GM18873 (cell line): ENCODE measurements at regions not wholly inside any gene's neighbourhood (a gene's known extent, or its start where the extent isn't known, plus 50 kb on each side); places are given as distances from the start of the nearest gene placed in this dataset.

Experiments used
- ATAC-seq: cut with Tn5 transposase; IDR thresholded peaks from one replicate; pipeline ENCODE4 v1.9.1; 2021; ENCODE audit warnings: mild to moderate bottlenecking, moderate library complexity, moderate number of reproducible peaks; ENCODE audit not compliant: unreplicated experiment, low FRiP score

DNA sequence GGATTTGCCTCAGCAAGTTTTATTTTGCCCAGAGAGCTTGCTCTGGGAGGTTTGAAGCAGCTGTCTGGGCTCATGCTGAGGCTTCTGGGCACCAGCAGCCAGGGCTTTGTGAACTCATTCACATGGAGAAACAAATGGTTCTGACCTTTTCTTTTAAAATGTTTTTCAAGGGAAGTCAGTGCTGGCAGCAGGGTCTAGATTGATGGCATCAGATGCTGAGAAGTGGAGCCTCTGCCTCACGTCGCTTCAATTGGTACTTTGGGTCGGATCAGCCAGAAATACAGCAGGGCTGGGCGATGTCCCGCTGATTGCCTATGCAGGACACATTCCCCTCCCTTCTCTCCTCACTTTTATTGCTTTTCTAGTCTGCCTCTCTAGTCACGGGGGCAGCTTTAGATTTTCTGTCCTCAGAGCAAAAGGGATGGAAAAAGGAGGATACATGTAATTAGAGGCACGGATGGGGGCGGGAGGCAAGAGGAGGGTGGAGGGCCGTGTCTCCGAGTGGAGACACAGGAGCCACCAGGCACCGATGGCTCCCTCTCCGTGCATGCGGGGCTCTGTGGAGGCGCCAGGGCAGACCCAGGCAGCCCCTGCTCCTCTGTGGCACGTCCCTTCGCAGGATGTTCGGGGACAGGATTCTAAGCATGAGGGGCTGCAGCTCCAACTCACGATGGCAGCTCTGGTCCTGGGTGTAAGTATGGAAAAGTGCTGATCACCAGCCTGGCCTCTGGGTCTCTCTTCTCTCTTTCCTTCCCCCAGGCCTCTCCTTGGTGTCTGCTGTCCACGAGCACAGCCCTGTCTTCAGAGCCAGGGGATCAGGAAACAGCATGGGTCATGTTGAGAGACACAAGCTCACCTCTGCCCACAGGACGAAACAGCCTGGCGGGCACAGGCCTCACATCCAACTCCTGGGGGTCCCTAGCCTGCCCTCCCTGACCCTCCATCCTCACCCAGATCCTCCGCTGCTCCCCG, 116.1 kb downstream of the FAM43A start:
- ATAC-seq: no peak

DNA sequence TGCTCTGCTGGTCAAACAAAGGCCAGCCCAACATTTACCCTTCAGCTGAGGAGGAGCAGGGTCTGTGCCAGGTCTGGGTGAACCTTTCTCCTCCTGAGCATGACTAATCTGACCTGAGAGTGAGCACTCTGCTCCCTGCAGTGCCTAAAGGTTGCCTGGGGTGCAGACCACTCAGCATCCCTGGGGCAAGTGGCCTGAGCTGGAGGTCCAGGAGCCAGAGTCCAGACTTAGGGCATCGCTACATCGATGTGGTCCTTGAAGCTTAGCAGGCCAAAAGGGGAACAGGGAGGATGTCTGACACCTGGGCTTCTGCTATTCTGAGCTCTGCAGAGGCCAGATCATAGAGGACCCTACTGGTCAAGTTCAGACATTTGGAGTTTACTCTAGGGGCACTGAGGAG, 119.1 kb downstream of the FAM43A start:
- ATAC-seq: no peak

DNA sequence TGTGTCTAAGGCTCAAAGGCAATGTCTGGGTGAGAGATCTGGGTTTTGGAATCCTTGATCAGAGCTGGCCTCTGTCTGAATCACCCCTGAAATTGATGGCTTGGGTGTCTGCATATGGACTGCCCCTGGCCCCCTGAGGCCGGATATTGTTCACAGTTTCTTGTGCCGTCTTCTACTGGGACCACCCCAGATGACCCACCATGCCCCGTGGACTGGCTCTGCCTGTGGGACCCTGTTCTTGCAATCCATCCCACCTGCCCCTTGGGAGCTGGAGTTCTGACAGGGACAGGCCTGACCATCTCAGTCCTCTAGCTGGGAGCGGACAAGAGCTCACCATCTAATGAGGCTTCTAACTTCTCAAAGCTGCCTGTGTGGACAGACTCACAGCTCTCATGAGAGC, 119.9 kb downstream of the FAM43A start:
- no peak for ATAC-seq

DNA sequence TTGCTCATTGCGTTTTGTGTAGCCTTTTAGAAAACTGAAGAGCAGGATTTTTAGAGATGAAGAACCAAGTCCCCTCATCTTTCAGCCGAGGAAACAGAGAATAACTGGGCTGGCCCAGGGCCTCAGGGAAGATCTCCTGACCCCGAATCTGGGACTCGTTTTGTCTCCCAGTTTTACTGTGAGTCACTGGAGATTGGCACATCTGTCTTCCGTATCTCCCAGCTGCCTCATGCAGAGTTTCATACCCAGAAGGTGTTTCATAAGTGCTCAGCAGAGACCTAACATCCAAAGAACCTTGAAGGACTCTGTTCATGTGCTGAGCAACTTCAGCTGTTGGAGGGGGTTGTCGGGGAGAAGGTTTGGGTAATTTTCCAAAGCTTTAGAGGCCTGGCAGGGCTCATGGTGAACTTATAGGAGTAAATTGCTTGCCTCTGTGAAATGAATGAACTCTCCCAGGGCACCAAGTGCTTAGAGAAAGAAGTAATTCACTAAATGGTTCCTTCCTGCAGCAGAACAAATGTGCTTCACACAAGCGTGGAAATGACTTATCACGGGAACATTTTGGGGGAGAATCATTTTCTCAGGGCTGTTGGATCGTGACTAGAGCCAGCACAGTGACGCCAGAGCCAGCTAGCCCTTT, 121.4 kb downstream of the FAM43A start:
- no peak for ATAC-seq

DNA sequence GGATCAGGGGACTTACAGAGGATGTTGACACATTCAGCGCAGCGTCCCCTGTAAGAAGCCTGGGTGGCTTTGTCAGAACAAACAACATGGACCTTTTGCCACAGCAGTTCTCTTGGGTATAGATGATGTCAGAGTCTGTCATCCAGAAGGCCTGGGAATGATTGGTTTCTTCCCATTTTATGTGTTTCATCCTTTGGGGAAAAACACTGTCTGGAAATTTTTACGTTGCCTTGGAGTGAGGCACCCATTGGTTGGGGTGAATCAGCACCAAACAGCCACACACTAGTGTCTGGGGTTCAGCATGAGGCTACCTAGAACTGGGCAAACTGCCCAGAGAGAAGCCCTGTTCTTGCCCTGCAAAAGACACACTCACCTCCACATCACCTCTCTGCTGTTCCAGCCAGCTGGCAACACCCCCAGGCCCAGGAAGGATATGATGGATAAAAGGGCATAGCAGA, 123.0 kb downstream of the FAM43A start:
- no peak for ATAC-seq

DNA sequence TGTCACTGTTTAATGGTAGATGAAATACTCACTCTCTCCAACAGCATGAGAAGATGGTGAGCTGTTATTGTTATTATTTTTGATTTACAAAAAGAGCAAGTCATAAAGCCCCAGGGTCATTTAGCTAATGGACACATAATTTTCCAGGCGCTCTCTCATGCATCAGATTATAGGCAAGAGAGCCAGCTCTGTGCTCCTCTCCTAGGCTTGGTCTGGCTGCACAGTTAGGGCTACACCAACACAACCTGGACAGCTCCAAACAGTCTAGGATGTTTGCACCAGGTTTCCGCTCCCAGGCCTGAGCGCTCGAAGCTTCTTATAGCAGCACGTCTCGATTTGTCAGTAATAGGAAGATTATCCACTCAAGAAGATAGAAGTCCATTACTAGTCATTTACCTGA, 123.7 kb downstream of the FAM43A start:
- ATAC-seq: no peak

DNA sequence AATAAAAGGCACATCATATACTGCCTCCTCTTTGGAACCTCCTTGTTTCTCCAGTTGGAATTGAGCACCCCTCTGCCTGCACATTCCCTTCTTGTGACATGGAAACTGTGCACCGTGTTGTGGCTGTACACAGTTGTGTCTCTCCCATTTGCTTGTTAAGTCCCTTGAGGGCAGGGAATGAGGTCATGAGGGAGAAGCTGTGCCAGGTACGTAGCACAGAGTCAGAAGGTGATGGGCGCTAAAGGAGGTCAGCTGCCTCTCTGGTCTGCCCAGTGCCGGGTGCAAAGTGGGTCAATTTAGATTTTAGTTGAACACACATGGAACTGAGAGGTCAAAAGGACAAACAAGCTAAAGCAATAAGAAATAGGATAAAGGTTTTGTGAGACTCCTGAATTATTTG, 124.4 kb downstream of the FAM43A start:
- ATAC-seq: no peak

DNA sequence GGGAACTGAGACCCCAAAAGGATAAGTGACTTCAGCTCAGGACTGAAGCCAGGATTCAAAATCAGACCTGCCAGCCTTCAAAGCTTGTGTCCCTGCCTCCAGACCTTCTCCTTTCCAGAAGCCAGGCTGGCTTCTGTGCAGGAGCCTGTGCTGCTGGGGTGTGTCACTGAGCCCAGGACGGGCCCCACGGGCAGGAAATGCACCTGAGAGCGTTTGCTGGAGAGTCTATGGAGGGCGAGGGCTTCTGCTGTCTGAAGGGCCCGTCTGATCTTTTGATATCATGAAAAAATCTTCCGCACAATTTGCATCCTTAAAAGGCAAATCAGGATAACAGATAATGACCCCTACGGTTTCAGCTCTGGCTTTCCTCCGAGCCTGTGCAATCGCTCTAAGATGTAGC, 125.4 kb downstream of the FAM43A start:
- no peak for ATAC-seq

DNA sequence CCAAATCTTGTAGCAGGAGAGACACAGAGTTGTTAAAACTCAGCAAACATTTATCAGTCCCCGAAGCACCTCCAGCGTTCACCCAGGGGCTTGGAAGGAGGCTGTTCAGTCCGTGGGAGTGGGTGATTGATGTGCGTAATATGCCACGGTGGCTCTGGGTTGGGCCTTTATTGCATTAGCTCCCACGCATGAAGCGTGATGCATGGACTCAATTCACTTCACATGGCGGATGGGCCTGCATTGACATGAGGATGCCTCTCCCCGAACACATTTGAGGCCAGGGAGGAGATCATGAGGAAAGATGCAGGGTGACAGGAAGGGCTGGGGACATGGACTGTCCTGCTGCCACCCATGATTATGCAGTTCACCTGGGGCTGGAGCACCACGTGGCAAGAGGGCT, 126.5 kb downstream of the FAM43A start:
- no peak for ATAC-seq

DNA sequence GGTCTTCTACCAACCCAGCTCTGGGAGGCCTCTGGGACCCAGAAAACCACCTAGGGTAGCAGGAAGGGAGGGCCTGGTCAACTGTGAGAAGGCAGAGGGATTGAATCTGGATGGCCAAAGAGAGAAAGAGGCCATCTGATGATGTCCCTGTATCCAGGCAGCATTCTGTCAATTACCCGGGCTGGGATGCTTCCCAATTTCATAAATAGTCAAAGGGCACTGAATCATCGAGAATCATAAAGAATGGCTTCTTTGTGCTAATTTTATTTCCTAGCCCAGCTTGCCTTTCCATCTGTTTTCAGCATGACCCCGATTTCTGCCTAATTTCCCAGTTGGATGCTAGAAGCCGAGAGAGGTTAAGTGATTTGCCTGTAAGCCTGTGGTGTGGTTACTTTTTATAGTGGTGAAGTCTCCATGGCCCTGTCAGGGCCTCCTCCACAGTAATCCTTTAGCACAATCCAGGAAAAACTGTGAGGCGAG, 129.2 kb downstream of the FAM43A start:
- no peak for ATAC-seq

DNA sequence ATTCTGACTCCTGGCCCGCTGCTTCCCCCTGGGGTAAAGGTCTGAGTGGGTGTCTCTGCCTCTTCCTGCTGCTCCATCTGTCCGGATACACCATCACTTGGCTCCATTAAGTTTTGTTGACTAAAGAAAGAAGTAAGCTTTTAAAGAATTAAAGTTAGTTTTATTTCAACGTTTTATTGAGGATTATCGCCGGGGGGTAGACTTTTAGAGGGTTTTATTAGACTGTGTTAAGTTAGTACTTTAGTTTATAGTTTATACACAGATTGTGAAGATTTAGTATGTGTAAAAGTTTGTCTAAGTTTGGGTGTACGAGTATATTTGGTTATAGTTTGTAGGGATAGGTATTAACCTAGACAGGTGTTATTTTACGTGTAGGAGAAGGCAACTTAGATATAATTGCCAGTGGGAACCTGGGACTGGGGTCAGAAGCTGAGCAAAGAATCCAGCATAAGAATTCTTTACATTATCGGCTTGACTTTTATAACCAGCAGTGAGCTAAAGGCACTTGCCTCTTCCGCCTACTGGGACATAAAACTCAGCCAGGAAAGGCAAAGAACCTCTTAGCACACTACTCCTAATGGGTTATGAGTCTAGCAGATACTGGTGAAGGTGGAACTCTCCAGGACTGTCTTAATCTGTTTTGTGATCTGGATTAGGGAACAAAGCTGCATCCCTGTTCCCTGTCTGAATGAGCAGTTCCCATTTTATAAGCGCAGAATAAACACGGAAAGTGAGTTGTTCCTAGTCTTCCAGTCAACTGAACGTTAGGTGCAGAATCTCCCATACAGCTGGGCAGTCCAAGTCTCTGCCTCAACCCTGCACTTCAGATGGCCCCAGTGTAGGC, 131.3 kb downstream of the FAM43A start:
- no peak for ATAC-seq

DNA sequence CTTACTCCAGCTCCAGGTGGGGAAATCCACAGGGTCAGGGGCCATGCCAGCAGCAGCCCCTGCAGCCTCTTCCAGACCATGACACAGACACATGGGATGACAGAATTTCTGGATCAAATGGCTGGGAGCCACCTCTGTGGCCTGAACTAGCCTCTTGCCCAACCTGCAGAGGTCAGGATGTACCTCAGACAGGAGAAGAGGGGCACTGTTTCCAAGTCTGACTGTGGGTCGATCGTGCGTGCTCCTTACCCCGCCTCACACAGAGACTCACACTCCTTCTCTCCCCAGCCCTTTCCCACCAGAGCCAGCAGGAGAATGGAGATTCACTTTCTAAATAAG, 131.9 kb downstream of the FAM43A start:
- ATAC-seq: no peak

DNA sequence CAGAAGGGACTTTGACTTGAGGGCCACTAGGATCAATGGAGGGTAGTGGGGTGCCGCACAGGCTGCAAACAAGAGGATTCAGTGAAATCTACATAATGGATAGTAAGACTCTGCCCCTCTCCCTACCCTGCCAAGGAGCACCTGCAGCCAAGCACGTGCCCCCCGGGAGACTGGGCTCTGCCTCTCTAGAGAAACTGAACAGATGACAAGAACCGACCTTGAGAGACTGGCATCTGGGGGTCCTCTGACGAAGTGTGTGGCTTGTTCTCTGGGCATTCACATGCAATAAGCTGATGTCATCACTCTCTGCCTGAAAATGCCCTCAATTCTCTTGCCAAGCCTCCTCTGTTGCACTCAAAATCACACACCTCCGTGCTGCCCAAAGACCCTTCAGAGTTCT, 132.3 kb downstream of the FAM43A start:
- ATAC-seq: no peak

DNA sequence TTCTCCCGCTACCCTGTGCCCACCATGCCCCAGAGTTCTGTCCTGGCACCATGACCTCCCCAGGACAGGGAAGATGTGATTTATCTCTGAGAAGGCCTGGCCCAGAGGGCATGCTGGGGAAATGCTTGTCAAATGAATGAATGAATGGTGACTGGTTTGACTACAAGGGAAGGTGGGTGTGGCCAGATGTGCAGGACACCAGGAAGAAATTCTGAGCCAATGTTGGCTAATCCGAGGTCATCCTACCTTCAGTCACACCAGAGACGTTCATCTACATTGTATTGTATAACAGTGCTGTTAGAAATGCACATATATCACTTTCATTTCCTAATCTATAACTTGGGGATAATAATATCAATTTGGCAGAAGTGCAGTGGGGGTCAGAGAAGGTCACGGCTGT, 138.4 kb downstream of the FAM43A start:
- ATAC-seq: no peak

DNA sequence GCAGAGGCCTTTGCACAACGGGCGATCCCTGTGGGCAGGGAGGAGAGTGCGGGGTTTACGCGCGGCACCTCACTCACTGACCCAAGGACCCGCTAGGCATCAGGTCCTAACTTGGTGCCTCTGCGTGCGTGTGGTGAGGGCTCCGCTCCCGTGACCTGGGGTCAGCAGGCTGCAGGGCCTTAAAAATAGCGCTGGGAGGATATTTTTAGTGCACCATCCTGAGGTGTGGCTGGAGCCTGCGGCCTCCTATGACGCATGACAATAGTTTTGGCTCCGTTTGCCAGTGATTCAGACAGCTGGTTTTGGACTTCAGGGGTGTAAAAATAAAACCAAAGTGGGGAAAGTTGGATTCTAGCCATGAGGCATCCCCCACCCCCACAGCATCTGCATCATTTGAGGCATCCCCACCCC, 139.0 kb downstream of the FAM43A start:
- ATAC-seq: no peak

DNA sequence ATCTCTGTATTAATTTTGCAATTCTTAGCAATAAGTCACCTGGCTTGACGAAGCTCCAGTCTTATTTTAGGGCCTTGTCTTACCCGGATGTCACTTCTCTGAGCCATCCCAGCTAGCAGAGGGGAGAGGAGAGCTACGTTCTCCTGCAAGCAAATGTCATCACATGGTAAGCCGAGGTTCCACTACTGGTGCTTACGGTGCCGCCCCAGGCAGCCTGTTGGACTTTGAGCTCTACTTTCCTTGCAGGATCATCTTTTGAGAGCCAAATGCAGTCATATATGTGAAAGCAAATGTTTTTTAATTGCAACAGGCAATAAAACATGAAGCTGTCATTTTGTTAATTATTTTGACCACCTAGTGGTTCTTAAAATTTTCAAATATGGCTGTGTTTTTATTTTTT, 140.9 kb downstream of the FAM43A start:
- no peak for ATAC-seq

DNA sequence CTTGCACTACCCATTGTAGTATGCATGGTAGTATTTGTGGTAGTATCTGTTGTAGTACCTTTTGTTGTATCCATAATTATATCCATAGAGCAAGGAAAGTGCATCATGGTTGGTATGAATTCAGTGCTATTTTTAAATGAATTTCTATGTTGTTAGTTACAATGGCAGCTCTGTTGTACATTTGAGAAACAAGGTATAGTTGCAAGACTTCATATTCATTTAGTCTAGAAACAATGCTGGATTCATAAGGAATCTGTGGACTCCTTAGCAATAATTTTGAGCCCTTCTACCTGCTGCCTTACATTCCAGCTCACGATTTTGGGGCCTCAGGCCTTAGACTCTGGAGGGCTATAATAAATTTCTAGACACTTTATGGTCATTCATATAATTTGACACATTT, 141.8 kb downstream of the FAM43A start:
- no peak for ATAC-seq

DNA sequence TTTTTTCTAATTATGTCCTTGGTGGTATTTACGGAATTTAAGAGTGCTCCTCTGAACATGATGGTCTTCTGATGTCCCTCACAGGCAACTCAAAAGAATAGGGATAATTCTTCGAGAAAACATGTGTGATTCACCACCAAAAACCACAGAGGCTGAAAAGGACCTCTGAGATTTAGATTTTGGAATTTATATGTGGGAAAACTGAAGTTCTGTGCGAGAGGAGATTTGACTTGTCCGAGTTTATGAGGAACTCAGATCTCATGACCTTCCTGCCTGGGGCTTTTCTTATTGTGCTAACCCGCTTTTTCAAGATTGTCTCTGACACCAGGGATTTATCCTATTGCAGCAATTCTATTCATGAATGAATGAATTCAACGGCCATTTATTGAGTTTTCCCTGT, 142.4 kb downstream of the FAM43A start:
- ATAC-seq: no peak

DNA sequence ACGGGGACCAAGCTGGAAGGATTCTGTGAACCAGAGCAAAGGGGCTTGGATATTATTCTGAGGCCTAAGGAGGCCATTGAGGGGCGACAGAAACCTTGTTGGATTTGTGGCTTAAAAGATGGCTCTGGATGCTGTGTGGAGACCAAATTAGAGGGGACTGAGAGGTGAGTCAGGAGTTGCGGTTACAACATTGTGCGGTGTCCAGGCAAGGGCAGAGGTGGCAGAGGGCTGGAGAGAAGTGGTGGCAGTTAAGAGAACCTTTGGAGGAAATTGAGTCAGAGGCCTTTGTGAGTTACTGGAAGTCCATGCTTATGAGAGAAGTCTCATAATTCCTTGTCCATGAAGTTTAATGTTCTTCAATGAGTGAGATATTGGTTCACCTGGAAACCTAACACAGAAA, 143.2 kb downstream of the FAM43A start:
- no peak for ATAC-seq

DNA sequence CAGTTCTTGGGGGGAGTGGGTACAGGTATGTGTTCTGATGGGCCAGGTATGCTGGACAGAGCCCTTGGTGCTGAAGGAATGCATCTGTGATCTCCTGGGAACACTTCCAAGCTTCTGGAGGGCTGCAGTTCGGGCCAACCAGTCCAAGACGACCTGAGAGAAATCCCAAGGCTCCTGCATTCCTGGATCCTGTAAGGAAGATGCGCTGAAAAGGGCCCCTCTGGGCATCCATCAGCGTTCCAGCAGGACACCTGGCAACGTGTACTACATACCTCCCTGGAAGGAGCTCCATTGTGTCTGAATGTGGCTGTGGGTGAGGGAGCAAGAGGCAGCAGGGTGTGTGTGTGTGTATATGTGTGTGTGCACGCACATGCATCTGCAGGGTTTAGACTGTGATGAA, 144.7 kb downstream of the FAM43A start:
- no peak for ATAC-seq

DNA sequence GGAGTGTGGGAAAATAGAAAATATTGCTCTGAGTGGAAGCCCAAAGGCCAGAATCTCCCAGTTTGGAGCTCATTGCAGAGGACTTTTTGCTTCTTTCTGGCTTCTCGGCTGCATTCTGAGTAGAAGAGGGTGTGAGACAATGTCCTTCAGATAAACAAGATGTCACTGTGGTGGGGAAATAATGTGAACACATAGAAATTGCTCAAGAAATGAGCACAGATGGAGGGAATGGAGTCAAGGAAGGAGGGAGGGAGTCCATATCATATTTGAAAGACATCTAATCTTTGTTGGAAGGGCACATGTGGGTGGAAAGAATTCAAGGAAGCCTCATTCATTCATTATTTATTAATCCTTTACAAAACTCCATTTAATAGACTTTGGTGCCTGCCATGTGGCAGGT, 145.3 kb downstream of the FAM43A start:
- ATAC-seq: no peak
